ENCODE measurements at regions not wholly inside any gene's neighbourhood (a gene's known extent, or its start where the extent isn't known, plus 50 kb on each side); places are given as distances from the start of the nearest gene placed in this dataset.

GRCh38 chr7:26046150-26046549 is 105.8 kb upstream of the NFE2L3 start:
- no peak for TF ChIP-seq POLR2A (IDR thresholded peaks at IDR 0.05)
- no peak for TF ChIP-seq CTCF (IDR thresholded peaks at IDR 0.05)

Measured in adrenal gland (tissue), 5 donors.